GM12892 (cell line): ENCODE measurements at regions not wholly inside any gene's neighbourhood (a gene's known extent, or its start where the extent isn't known, plus 50 kb on each side); places are given as distances from the start of the nearest gene placed in this dataset.

Source experiments
- POLR2A ChIP-seq: IDR thresholded peaks from 2 replicates; pipeline ENCODE4 v1.6.1; 2011; ENCODE audit warnings: low read depth, low read length, control low read depth
- POLR2AphosphoS5 ChIP-seq: IDR thresholded peaks from 2 replicates; pipeline ENCODE4 v1.6.1; 2011; ENCODE audit warnings: low read depth, low read length, control low read depth

GRCh38 chr5:27191786-27192510 lies 153.6 kb upstream of the CDH9 start:
- no peak for TF ChIP-seq POLR2AphosphoS5
- no peak for TF ChIP-seq POLR2A
